ACC112 (cell line): ENCODE measurements at regions not wholly inside any gene's neighbourhood (a gene's known extent, or its start where the extent isn't known, plus 50 kb on each side); places are given as distances from the start of the nearest gene placed in this dataset.

Experiments
- H2AFZ ChIP-seq: fragments of 200-600 bp; sonication (generic); one replicate; pipeline ENCODE4 v1.6.0; 2017; ENCODE audit warnings: antibody characterized with exemption, low read length; ENCODE audit not compliant: unreplicated experiment
- H3K27ac ChIP-seq: fragments of 200-600 bp; sonication (generic); 2 replicates; pipeline ENCODE4 v1.5.1; 2014; ENCODE audit warnings: low read depth, mild to moderate bottlenecking, antibody characterized with exemption, low read length, moderate library complexity
- H3K27me3 ChIP-seq: fragments of 200-600 bp; sonication (generic); 2 replicates; pipeline ENCODE4 v1.6.1; 2014; ENCODE audit warnings: mild to moderate bottlenecking, antibody characterized with exemption, low read length, moderate library complexity, mixed read lengths; ENCODE audit not compliant: insufficient read depth
- H3K36me3 ChIP-seq: fragments of 200-600 bp; sonication (generic); 2 replicates; pipeline ENCODE4 v1.6.1; 2016; ENCODE audit warnings: mild to moderate bottlenecking, antibody characterized with exemption, low read length, moderate library complexity, mixed read lengths; ENCODE audit not compliant: insufficient read depth
- H3K4me1 ChIP-seq: fragments of 200-600 bp; sonication (generic); one replicate; pipeline ENCODE4 v1.6.1; 2016; ENCODE audit warnings: low read length, mixed read lengths; ENCODE audit not compliant: insufficient read depth, unreplicated experiment, control insufficient read depth
- H3K4me3 ChIP-seq: fragments of 200-600 bp; sonication (generic); 2 replicates; pipeline ENCODE4 v1.5.1; 2014; ENCODE audit warnings: mild to moderate bottlenecking, low read depth, low read length
- H3K79me2 ChIP-seq: fragments of 200-600 bp; sonication (generic); one replicate; pipeline ENCODE4 v1.6.0; 2016; ENCODE audit warnings: low read length; ENCODE audit not compliant: control insufficient read depth, unreplicated experiment, insufficient read depth

GRCh38 chr18:53739700-53740099 lies 484.8 kb downstream of the MBD2 start:
- Histone ChIP-seq H2AFZ (no peak overlapping the region), H3K4me1 (no peaks in the 10 kb centered on the region), H3K27ac (no peak overlapping the region), H3K79me2 (no peaks in the 10 kb centered on the region), H3K4me3 (no peak overlapping the region), H3K36me3 (no peaks in the 10 kb centered on the region), H3K27me3 (no peaks in the 10 kb centered on the region)

- Histone ChIP-seq H2AFZ (no peak overlapping the region), H3K79me2 (no peaks in the 10 kb centered on the region), H3K4me3 (no peak overlapping the region), H3K4me1 (no peaks in the 10 kb centered on the region), H3K27me3 (no peaks in the 10 kb centered on the region), H3K27ac (no peak overlapping the region), H3K36me3 (no peaks in the 10 kb centered on the region)
Measured at GRCh38 chr18:53735526-53735925, 488.9 kb downstream of the MBD2 start.

- H3K27ac ChIP-seq = no peak overlapping the region
- peaks cover 14% of the 10 kb centered on the region; the same call in 1 of the 2 replicates for H3K27me3 ChIP-seq
- no peaks in the 10 kb centered on the region for H3K4me1 ChIP-seq
- H2AFZ ChIP-seq = no peak overlapping the region
- no peaks in the 10 kb centered on the region for H3K79me2 ChIP-seq
- H3K4me3 ChIP-seq = no peak overlapping the region
- H3K36me3 ChIP-seq = no peaks in the 10 kb centered on the region
Measured at GRCh38 chr18:53715243-53715853, 509.1 kb downstream of the MBD2 start.

- Histone ChIP-seq H3K4me1 (no peaks in the 10 kb centered on the region), H3K36me3 (no peaks in the 10 kb centered on the region), H3K27ac (no peak overlapping the region), H3K79me2 (no peaks in the 10 kb centered on the region), H3K27me3 (no peaks in the 10 kb centered on the region), H3K4me3 (no peak overlapping the region), H2AFZ (no peak overlapping the region)
Measured at GRCh38 chr18:53710080-53710479, 514.4 kb downstream of the MBD2 start.

- H3K36me3 ChIP-seq = no peaks in the 10 kb centered on the region
- no peaks in the 10 kb centered on the region for H3K79me2 ChIP-seq
- no peak overlapping the region for H3K4me3 ChIP-seq
- H2AFZ ChIP-seq = no peak overlapping the region
- no peaks in the 10 kb centered on the region for H3K4me1 ChIP-seq
- H3K27ac ChIP-seq = no peak overlapping the region
- no peaks in the 10 kb centered on the region for H3K27me3 ChIP-seq
Measured at GRCh38 chr18:53702480-53702879, 522.0 kb downstream of the MBD2 start.

GRCh38 chr18:53701697-53702096 lies 522.8 kb downstream of the MBD2 start:
- H3K4me1 ChIP-seq = no peaks in the 10 kb centered on the region
- H3K27ac ChIP-seq = no peak overlapping the region
- no peaks in the 10 kb centered on the region for H3K27me3 ChIP-seq
- no peaks in the 10 kb centered on the region for H3K79me2 ChIP-seq
- no peak overlapping the region for H2AFZ ChIP-seq
- H3K36me3 ChIP-seq = no peaks in the 10 kb centered on the region
- H3K4me3 ChIP-seq = no peak overlapping the region

- no peaks in the 10 kb centered on the region for H3K4me1 ChIP-seq
- no peak overlapping the region for H2AFZ ChIP-seq
Measured at GRCh38 chr18:53698907-53699306, 525.6 kb downstream of the MBD2 start.

GRCh38 chr18:53689886-53690285 lies 534.6 kb downstream of the MBD2 start:
- Histone ChIP-seq H3K4me1 (no peaks in the 10 kb centered on the region), H3K27me3 (no peaks in the 10 kb centered on the region), H3K4me3 (no peak overlapping the region), H3K36me3 (no peaks in the 10 kb centered on the region), H3K27ac (no peak overlapping the region), H3K79me2 (no peaks in the 10 kb centered on the region), H2AFZ (no peak overlapping the region)

More at GRCh38 chr18:53698907-53699306, 525.6 kb downstream of the MBD2 start:
- Histone ChIP-seq H3K27me3 (no peaks in the 10 kb centered on the region; the same call in 1 of the 2 replicates), H3K36me3 (no peaks in the 10 kb centered on the region), H3K79me2 (no peaks in the 10 kb centered on the region), H3K4me3 (no peak overlapping the region), H3K27ac (no peak overlapping the region)

GRCh38 chr18:53686965-53687364 lies 537.5 kb downstream of the MBD2 start:
- Histone ChIP-seq H2AFZ (no peak overlapping the region), H3K79me2 (no peaks in the 10 kb centered on the region), H3K27me3 (no peaks in the 10 kb centered on the region)

GRCh38 chr18:53682796-53683195 lies 541.7 kb downstream of the MBD2 start:
- Histone ChIP-seq H3K27ac (no peak overlapping the region), H3K79me2 (no peaks in the 10 kb centered on the region), H3K27me3 (no peaks in the 10 kb centered on the region), H3K4me3 (no peak overlapping the region), H3K36me3 (no peaks in the 10 kb centered on the region), H2AFZ (no peak overlapping the region), H3K4me1 (no peaks in the 10 kb centered on the region)

More at GRCh38 chr18:53686965-53687364, 537.5 kb downstream of the MBD2 start:
- H3K4me3 ChIP-seq = no peak overlapping the region
- H3K36me3 ChIP-seq = no peaks in the 10 kb centered on the region
- H3K4me1 ChIP-seq = no peaks in the 10 kb centered on the region
- no peak overlapping the region for H3K27ac ChIP-seq

- Histone ChIP-seq H3K4me3 (no peak overlapping the region), H3K27ac (no peak overlapping the region), H2AFZ (no peak overlapping the region), H3K27me3 (no peaks in the 10 kb centered on the region), H3K4me1 (no peaks in the 10 kb centered on the region), H3K79me2 (no peaks in the 10 kb centered on the region), H3K36me3 (no peaks in the 10 kb centered on the region)
Measured at GRCh38 chr18:53677480-53677879, 547.0 kb downstream of the MBD2 start.
